ENCODE measurements at regions not wholly inside any gene's neighbourhood (a gene's known extent, or its start where the extent isn't known, plus 50 kb on each side); places are given as distances from the start of the nearest gene placed in this dataset.

GRCh38 chr10:10510179-10510578 is 507.5 kb upstream of the CELF2 start:
- DNase-seq (ENCODE audit: low read depth in 1 of 2, low spot score in 1 of 2) = no peak
- Histone ChIP-seq H3K27me3 (ENCODE audit: insufficient read depth, poor library complexity, severe bottlenecking) (no peaks in the 10 kb centered on the region), H3K27ac (replicated peaks) (no peak overlapping the region), H3K4me3 (replicated peaks; ENCODE audit: insufficient read depth, low read length) (no peak overlapping the region)
- no peak for TF ChIP-seq CTCF (IDR thresholded peaks at IDR 0.05; ENCODE audit: insufficient read depth, low read length)
- TF ChIP-seq POLR2AphosphoS5 (IDR thresholded peaks at IDR 0.05; ENCODE audit: low read depth) = no peak
- no peak for TF ChIP-seq SPI1 (IDR thresholded peaks at IDR 0.05; ENCODE audit: borderline replicate concordance, low read depth)
- no peak for TF ChIP-seq REST (IDR thresholded peaks at IDR 0.05; ENCODE audit: insufficient replicate concordance, low read depth)
- TF ChIP-seq GABPA (IDR thresholded peaks at IDR 0.05; ENCODE audit: low read depth) = no peak

- no peak for DNase-seq (ENCODE audit: low read depth in 1 of 2, low spot score in 1 of 2)
- Histone ChIP-seq H3K27me3 (ENCODE audit: insufficient read depth, poor library complexity, severe bottlenecking) (no peaks in the 10 kb centered on the region), H3K4me3 (replicated peaks; ENCODE audit: insufficient read depth, low read length) (no peak overlapping the region), H3K27ac (replicated peaks) (no peak overlapping the region)
- TF ChIP-seq GABPA (IDR thresholded peaks at IDR 0.05; ENCODE audit: low read depth) (no peak), CTCF (IDR thresholded peaks at IDR 0.05; ENCODE audit: insufficient read depth, low read length) (no peak), REST (IDR thresholded peaks at IDR 0.05; ENCODE audit: insufficient replicate concordance, low read depth) (no peak), POLR2AphosphoS5 (IDR thresholded peaks at IDR 0.05; ENCODE audit: low read depth) (no peak), SPI1 (IDR thresholded peaks at IDR 0.05; ENCODE audit: borderline replicate concordance, low read depth) (no peak)
Observed at GRCh38 chr10:10513067-10513466, 504.6 kb upstream of the CELF2 start.

GRCh38 chr10:10513898-10514297 is 503.8 kb upstream of the CELF2 start:
- Histone ChIP-seq H3K4me3 (replicated peaks; ENCODE audit: insufficient read depth, low read length) (no peak overlapping the region), H3K27ac (replicated peaks) (no peak overlapping the region), H3K27me3 (ENCODE audit: insufficient read depth, poor library complexity, severe bottlenecking) (no peaks in the 10 kb centered on the region)
- no peak for TF ChIP-seq CTCF (IDR thresholded peaks at IDR 0.05; ENCODE audit: insufficient read depth, low read length)
- no peak for TF ChIP-seq SPI1 (IDR thresholded peaks at IDR 0.05; ENCODE audit: borderline replicate concordance, low read depth)
- TF ChIP-seq POLR2AphosphoS5 (IDR thresholded peaks at IDR 0.05; ENCODE audit: low read depth) = no peak
- TF ChIP-seq GABPA (IDR thresholded peaks at IDR 0.05; ENCODE audit: low read depth) = no peak
- no peak for TF ChIP-seq REST (IDR thresholded peaks at IDR 0.05; ENCODE audit: insufficient replicate concordance, low read depth)
- DNase-seq (ENCODE audit: low read depth in 1 of 2, low spot score in 1 of 2) = no peak

All from HL-60 (cell line).